Left ventricle myocardium superior (tissue), 1 donor: ENCODE measurements at regions not wholly inside any gene's neighbourhood (a gene's known extent, or its start where the extent isn't known, plus 50 kb on each side); places are given as distances from the start of the nearest gene placed in this dataset.
"Not testable (repeated sequence)": the region's sequence is repeated elsewhere in the genome, so short reads cannot be mapped to it uniquely, and the experiment has no call there.

Experiments used
- ATAC-seq: fragments of 200-7000 bp; cut with Tn5 transposase; one replicate; pipeline ENCODE4 v1.9.1; 2020; ENCODE audit warnings: mild to moderate bottlenecking, moderate library complexity
- DNase-seq: peaks from one replicate; pipeline ENCODE4 v3.0.0-alpha.2; 2020
- intact Hi-C: fragments of 100-400 bp; cut with micrococcal nuclease; formaldehyde crosslinking; loops from one replicate; pipeline ENCODE4 v1.11.0; 2022
- donor health status: DM: no; HTN: yes; CAD: no; lungs with severe emphysema.

DNA sequence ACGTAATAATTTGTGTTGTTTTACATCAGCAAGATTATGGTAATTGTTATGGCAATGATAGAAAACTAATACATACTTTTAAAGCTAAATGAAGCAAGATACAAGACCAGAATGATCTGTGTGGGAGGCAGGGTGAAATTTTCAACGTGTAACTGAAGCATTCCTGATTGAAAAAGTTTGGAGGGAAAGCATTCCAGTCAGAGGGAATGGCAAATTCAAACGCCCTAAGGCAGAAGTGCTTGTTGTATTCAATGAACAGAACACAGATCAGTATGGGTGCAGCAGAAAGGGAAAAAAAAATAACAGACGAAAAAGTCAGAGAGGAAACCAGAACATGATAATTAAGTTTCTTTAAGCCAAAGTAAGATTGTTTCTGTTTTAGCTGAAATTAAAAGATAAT, 928.5 kb upstream of the SLITRK1 start:
- intact Hi-C loops: no loop called here
- DNase-seq (no peak), ATAC-seq (no peak)

DNA sequence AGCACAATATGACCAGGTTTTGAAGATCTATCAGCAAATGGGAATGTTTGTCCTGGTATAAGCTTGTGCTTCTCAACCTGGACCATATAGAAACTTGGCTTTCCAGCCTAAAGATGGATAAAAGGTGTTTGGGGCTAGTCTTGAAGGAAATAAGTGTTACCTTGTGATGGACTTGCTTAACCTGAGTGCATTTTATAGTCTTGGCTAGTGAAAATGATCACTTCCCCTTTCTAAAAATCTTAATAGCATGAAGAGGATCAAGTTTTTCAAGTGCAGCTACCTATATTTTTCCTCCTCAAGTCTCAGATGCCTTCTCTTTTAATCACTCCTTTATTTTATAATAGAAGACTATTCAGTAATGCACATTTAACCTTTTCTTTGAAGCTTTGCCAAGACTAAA, 919.8 kb upstream of the SLITRK1 start:
- intact Hi-C loops: no loop called here
- DNase-seq (no peak), ATAC-seq (no peak)

DNA sequence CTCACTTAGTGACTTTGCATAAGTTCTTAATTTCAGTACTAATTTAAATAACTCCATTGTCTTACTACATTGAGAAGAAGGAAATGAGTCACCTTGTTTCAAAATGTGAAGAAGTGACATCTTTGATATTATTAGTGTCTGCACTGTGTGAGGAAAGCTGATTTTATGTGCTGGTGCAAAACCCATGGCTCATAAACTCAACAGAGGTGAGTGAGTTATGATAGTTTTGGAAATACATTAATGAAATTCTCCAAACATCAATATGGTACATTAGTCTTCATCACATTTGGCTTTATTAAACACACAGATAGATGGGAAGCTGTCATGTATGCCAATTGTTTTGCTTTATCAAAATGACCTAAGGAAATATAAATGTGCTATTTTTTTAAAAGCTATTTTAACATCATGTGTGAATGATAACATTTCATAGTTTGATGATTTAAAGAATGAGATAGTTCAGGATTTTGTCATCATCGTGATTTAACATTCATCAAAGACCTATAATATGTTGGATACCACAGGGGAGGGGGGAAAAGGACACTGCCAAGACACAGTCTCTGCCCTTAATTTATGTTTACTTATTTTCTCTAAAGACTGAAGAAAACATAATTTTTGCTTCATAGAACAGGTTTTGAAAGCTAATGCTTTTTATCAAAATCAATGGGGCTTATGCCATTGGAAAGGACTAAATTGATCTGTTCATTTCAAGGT, 902.3 kb upstream of the SLITRK1 start:
- ATAC-seq (no peak), DNase-seq (no peak)
- intact Hi-C loops: no loop called here

DNA sequence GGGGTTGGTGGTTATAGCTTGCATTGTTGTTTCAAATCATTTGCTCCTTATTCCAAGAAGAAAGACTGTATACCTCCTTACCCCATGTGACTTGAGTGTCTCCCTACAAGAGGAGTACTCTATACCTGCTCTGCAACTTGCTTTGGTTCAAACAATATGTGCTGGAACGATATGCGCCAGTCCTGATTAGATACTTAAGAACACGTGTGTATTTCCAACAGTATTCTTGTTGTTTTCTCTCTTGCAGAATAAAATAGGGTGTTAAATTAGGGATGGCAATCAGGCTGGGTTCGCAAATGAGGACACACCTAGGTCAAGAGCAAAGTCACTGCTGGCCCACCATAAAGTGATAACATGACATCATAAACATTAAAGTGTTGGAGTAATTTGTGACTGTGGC, 895.0 kb upstream of the SLITRK1 start:
- no peak for DNase-seq
- no peak for ATAC-seq
- intact Hi-C loops: no loop called here

DNA sequence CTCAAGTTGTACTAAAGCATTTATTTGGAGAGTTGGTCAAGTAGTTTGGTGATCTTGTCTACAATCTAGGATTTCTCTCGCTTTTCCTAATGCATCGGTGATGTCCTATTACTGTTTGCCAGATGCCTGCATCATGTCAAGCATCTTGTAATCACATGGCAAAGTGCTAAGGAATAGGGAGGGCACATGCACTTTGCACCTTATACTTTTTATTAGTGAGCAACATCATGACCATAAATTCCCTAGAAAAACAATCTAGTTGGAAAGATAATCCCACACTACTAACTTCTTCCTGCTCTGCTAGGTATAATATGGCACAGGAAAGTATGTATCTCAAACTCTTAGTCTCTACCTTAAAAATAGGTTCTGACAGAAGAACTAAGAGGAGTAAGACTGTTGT, 894.3 kb upstream of the SLITRK1 start:
- no peak for DNase-seq
- intact Hi-C loops: no loop called here
- no peak for ATAC-seq

DNA sequence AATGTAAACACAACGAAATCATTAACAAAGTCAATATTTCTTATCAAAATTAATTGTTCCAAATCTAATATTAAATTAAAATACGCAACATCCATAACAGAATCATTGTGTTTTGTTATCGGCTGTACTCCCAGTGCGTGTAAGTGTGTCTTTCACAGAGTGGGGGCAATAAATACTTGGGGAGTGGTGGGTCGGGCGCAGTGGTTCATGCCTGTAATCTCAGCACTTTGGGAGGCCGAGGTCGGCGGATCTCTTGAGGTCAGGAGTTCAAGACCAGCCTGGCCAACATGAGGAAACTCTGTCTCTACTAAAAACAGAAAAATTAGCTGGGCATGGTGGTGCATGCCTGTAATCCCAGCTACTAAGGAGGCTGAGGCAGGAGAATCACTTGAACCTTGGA, 893.6 kb upstream of the SLITRK1 start:
- ATAC-seq, intact Hi-C loops, DNase-seq: not testable (repeated sequence)

DNA sequence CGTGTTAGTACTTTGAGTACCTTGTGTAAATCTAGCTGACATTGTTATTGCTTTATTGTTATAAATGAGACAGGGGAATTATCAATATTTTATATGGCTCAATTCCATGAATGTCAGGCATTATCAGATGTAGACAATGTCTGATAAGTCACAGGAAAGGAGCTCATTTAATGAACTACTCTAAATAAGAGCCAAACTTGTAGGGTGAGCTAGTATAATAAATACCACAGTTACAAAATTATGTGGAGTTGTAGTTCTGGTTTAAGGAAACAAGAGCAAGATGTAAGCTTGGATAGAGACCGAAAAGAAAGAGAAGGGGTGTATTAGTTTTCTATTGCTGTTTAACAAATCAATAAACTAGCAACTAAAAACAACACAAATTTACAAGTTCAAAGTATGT, 891.8 kb upstream of the SLITRK1 start:
- DNase-seq: no peak
- no peak for ATAC-seq
- intact Hi-C loops: no loop called here

DNA sequence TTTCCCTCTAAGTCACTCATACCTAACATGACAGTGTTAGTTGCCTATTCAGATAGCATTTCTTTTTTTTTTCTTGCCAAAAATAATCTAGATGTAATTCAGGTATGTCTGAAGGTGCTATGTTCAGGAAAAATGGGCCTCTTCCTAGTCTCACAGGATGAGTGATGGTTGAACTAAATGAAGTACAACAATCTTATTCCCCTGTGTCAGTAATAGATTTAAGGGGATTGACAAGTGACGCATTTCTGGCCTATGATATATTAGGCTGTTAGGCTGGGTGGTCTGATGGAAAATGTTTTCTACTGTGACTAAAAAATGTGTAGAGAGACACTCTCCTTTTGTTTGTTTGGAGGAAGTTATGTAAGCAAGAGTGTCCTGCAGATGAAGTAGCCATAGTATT, 878.7 kb upstream of the SLITRK1 start:
- DNase-seq (no peak), ATAC-seq (no peak)
- intact Hi-C loops: no loop called here

DNA sequence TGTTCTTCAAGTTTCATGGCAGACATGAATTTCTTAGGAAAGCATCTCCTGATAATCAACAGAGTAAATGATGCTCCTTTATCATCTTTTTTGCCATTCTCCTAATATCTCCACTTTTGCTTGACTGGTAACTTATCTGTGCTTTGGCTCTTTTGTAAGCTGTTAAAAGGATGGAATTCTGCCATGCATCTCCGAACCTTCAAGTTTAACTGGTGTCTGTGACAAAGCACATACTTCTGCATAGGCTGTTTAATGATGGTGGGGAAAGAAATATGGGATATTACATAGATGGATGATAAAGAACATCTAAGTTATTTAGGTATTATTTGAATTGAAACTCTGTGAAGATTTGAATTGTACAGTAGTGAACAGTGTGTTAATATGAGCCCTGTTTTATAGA, 866.9 kb upstream of the SLITRK1 start:
- no peak for ATAC-seq

DNA sequence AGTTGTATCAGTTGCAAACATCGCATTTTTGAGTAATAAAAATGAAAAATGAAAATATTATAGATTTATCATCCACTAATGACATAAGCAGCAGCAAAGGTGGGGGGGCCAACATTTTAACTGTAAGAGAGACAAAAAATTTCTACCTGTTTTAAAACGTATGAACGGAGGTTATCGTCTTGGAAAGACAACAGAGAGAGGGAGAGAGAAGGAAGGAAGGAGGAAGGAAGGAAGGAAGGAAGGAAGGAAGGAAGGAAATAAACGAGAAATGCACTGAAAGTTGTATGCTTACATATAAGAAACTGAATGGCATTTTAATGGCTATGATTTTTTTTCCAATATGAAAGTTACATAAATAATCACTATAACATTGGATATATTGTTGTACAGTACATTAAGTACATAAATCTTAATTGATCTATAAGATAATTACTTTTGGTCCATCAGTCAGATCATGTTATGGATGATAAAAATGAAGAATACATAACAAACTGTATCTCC, 862.8 kb upstream of the SLITRK1 start:
- ATAC-seq (no peak), DNase-seq (no peak)
- intact Hi-C loops: no loop called here

More for the DNA sequence above, 866.9 kb upstream of the SLITRK1 start:
- intact Hi-C loops: no loop called here
- DNase-seq: no peak

DNA sequence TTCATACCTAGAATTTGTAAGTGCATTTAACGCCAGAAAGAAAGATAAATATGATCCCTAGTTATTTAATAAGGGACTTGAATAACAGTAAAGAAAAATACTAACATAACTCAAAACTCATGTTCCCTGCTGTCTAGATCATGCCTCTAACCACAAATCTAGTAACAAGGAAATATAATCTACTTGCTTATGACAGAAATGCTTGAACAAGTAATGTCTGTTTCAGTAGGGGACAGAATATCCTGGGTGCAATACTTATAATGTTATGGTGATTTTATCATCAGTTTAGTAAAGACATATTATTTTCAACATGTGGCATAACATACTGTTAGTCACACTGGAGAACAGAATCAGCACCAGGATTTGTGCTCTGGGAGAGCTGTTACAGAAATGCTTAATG, 861.9 kb upstream of the SLITRK1 start:
- DNase-seq (no peak), ATAC-seq (no peak)
- intact Hi-C loops: no loop called here

DNA sequence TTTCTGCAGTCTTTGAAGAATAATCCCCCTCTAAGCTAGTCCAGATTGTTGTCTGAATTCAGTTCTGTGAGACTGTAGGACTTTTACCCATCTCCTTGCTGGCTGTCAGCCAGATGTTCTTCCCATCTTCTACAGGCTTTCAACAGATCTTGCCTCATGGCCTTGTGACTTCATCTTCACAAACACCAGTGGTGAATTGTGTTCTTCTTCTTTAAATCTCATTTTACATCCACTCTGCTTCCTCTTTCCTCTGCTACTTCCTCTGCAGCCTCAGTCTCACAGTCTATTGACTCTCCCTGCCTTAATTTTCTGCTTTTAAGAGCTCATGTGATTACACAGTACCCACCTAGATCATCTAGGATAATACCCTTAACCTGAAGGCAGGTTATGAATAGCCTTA, 859.0 kb upstream of the SLITRK1 start:
- intact Hi-C loops: no loop called here

DNA sequence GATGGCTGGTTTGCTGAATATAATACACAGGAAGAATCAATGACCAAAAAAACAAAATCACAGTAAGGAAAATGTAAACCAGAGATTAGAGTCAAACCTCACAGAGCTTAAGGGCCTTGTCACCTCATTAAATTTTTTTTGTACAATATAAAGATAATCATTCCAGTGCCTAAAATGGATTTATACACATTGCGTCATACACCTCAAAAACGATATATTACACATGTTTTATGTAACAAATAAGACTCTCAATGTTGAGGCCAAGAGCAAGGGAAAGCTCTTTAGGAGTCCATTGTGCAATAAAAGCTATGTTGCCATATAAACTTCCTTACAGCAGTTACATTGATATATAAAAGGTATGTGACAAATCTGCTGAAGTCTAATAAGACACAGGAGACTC, 856.7 kb upstream of the SLITRK1 start:
- no peak for DNase-seq
- ATAC-seq: no peak
- intact Hi-C loops: no loop called here

More for the DNA sequence above, 859.0 kb upstream of the SLITRK1 start:
- DNase-seq: no peak
- no peak for ATAC-seq

DNA sequence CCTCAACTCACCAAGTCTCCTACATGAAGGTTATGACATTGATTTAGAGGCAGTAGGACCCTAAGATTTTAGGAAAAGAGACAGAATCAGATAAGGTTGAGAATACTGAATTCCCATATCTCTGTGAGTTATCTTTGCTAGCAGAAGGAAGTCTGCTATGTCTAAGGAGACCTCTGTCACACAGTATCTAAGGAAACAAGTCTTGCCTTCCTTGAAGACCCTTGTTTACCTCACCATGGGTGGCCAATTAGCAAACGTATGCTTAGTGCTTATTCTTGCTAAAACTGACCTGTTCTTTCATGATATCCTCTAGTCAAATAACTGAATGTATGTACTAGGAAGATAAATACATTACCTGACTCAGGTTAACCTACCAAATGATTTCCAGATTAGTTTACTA, 855.4 kb upstream of the SLITRK1 start:
- ATAC-seq: no peak

DNA sequence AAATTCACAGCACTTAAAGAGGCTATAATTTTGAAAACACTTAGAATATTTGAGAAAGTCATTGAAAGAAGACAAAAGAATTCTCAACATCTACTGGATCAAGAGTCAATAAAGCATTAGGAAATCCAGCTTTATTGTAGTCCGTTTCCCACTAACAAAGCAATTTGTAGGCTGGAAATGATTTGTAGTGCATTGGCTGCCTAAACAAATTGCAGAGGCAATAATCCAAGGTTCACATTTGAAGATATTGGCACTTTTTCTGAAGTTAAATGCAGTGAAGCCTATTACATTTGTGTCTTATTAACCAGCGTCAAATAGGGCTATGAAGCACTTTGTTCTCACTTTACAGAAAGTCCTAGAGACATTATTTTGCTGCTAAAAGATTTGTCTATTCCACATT, 848.1 kb upstream of the SLITRK1 start:
- ATAC-seq: no peak
- no peak for DNase-seq
- intact Hi-C loops: no loop called here

More for the DNA sequence above, 855.4 kb upstream of the SLITRK1 start:
- intact Hi-C loops: no loop called here
- no peak for DNase-seq

DNA sequence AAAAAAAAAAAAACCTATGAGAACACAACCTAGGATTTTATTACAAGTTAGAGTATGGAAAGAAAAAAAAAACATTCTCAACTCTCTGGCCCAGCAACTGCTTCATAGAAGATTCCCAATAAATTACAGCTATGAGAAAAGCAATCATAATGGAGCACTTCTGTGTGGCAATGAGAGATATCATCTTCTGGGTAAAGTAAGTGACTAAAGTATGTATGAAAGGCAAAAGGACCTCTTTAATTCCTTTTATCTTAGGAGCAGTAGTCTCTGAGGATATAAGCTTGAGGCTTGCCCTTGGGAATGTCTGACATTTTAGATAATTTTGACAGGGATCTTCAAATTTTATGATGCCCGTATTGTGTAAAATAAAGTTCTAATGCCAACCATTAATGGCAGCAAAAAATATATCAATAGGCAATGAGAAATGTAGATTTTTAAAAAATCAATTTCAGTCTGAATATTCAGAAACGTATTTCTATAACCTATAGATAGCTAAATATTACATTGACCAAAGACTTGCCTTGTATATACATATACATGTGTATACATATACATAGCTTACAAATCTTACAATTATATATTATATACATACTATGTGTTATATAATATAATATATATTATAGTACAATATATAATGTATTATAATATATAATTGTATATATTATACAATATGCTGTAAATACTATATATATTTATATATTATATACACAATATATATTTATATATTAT, 823.9 kb upstream of the SLITRK1 start:
- no peak for DNase-seq
- intact Hi-C loops: no loop called here
- ATAC-seq: no peak

DNA sequence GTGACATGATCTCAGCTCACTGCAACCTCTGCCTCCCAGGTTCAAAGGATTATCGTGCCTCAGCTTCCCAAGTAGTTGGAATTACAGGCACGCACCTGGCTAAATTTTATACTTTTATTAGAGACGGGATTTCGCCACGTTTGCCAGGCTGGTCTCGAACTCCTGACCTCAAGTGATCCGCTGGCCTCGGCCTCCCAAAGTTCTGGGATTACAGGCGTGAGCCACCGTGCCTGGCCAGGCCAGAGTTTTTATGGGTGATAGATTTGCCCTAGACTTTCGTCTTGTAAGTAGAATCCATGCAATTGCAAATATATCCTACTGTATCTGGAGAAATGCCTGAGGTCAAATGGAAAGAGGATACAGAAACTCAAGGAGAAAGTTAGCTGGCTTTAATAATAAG, 819.9 kb upstream of the SLITRK1 start:
- intact Hi-C loops: no loop called here
- DNase-seq (no peak), ATAC-seq (no peak)

DNA sequence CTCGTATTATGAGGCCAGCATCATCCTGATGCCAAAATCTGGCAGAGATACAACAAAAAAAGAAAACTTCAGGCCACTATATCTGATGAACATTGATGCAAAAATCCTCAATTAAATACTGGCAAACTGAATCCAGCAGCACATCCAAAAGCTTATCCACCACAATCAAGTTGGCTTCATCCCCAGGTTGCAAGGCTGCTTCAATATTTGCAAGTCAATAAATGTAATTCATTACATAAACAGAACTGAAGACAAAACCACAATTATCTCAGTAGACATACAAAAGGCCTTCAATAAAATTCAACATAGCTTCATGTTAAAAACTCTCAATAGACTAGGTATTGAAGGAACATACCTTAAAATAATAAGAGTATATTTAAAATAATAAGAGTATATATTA, 815.3 kb upstream of the SLITRK1 start:
- DNase-seq, ATAC-seq, intact Hi-C loops: not testable (repeated sequence)

DNA sequence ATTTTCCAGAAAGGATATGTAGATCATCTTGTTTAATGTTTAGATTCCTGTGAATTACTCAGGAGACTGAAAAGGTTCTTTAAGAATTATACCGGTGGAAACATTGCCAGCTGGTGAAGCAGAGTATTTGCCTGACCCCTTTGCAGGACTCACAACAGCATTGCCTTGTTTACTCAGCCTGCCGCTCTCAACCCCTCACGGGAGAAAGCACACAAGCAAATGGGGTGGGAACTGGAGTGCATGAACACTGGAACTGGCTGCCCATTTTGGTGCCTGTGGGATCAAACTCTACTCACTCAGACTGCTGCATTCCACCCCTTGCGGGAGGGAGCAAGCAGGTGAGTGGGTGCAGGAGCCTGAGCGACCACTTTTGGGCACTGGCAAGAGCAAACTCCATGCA, 804.7 kb upstream of the SLITRK1 start:
- ATAC-seq: no peak

DNA sequence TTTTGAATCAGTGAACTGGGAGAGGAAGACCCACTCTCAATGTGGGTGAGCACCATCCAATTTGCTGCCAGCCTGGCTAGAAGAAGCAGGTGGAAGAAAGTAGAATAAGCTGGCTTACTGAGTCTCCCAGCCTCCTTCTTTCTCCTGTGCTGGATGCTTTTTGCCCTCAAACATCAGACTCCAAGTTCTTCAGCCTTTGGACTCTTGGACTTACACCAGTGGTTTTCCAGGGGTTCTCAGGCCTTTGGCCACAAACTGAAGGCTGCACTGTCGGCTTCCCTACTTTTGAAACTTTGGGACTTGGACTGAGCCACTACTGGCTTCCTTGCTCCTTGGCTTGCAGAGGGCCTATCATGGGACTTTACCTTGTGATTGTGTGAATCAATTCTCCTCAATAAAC, 804.2 kb upstream of the SLITRK1 start:
- intact Hi-C loops: no loop called here
- DNase-seq (no peak), ATAC-seq (no peak)

More for the DNA sequence above, 804.7 kb upstream of the SLITRK1 start:
- intact Hi-C loops: no loop called here
- no peak for DNase-seq

DNA sequence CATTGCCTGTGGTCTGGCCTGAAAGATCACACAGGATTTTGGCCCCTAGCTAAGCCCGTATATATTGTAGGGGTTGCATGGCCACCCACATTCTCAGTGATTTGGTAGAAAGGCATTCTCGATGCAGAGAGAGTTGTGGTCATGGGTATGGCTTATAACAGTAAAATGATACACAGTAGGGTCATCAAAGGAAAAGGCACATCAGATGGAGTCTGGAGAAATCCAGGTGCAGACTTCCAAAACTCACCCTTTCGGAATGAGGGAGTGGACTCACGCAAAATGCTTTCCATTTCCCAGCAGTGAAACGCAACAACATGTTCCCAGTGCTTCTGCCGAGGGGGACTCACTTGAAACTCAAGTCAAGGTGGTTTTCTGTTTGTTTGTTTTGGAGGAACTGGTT, 802.5 kb upstream of the SLITRK1 start:
- ATAC-seq: no peak
- intact Hi-C loops: no loop called here
- DNase-seq: no peak
